ENCODE measurements at regions not wholly inside any gene's neighbourhood (a gene's known extent, or its start where the extent isn't known, plus 50 kb on each side); places are given as distances from the start of the nearest gene placed in this dataset.

DNA sequence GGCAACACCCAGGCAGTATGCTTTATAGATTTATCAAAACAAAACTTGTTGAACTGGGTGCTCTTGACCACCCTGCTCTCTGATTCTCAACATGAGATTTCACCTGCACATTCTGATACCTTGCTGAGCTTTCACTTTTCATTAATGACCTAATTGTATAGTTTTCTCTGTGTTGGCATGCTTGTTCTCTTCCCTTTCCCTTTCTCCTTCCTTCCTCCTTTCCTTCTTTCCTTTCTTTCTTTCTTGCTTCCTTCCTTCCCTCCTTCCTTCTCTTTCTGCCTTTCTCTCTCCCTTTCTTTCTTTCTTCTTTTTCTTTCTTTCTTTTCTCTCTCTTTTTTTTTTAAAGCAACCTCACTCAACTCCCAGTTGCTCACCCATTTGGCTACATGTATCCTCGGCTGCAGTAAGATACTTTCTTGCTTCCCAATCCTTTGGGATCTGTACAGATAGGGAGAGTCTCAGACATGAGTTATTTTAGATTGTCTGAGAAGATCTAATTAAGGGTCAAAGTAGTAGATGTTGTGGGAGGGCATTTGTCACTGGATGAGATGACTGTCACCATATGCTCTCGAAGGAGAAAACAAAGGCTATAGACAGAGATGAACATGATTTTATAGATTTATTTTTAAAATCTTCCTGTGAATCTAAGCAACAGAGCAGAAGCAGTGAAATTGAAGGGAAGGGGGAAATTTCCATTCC is 458.0 kb downstream of the USP25 start:
- H3K4me3 ChIP-seq, result no peak overlapping the region
- H3F3A ChIP-seq (ENCODE audit: insufficient read depth), result no peaks in the 10 kb centered on the region
- peaks cover 1% of the 10 kb centered on the region for H3K4me1 ChIP-seq (ENCODE audit: insufficient read depth)
- no peaks in the 10 kb centered on the region for H3K9me2 ChIP-seq (ENCODE audit: insufficient read depth)
- TF ChIP-seq EZH2phosphoT487 (IDR thresholded peaks at IDR 0.05; ENCODE audit: insufficient read depth, low read depth), result no peak
- no peak for TF ChIP-seq EZH2 (IDR thresholded peaks at IDR 0.05; ENCODE audit: insufficient read depth, poor library complexity, severe bottlenecking)
- H4K20me1 ChIP-seq (ENCODE audit: insufficient read depth), result no peaks in the 10 kb centered on the region
- no peak overlapping the region for H3K27ac ChIP-seq
- no peaks in the 10 kb centered on the region for H3K79me2 ChIP-seq (ENCODE audit: insufficient read depth)
- H2AFZ ChIP-seq, result no peak overlapping the region
- no peaks in the 10 kb centered on the region for H3K9me3 ChIP-seq (ENCODE audit: low read depth)
- no peak for DNase-seq
- no peak overlapping the region for H3K4me2 ChIP-seq (ENCODE audit: unreplicated experiment)
- no peak overlapping the region for H3K9ac ChIP-seq
- no peaks in the 10 kb centered on the region for H3K36me3 ChIP-seq (ENCODE audit: low read depth)
- in situ Hi-C loops (cut with MboI), result no loop called here
- no peaks in the 10 kb centered on the region for H3K27me3 ChIP-seq (replicated peaks; ENCODE audit: insufficient read depth)
- WGBS, 2 experiments (ENCODE audit: low coverage in 1 of 2, low lambda C conversion rate in 2 of 2, missing lambda C conversion rate in 2 of 2), result 90 to 92% methylated on average over 2 of the region's 2 CpGs

DNA sequence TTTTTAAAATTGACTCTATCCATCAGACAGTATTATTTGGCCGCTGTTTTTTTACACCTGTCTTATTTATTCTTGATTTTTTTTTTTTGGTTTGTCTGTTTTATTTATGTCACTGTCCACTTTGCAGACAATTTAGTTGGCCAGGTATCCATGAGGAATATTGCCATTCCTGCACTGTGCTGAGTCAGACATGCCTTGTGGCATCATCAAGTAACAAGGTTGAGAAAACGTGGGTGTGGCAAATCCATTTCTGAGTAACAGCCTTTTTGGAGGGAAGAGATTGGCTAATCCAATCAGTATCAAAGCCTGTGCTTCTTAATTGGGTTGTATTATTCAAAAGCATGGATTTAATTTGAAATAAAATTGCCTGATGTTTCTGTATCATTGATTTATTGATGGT is 463.1 kb downstream of the USP25 start:
- Histone ChIP-seq H4K20me1 (ENCODE audit: insufficient read depth) (no peaks in the 10 kb centered on the region), H3K36me3 (ENCODE audit: low read depth) (no peaks in the 10 kb centered on the region), H3F3A (ENCODE audit: insufficient read depth) (peaks cover 38% of the 10 kb centered on the region), H3K27me3 (replicated peaks; ENCODE audit: insufficient read depth) (no peaks in the 10 kb centered on the region), H3K9me2 (ENCODE audit: insufficient read depth) (no peaks in the 10 kb centered on the region), H3K9ac (no peak overlapping the region), H3K4me3 (peak overlapping the region; percentile 82; the same call in 1 of the 2 replicates), H3K79me2 (ENCODE audit: insufficient read depth) (peaks cover 22% of the 10 kb centered on the region), H3K4me2 (ENCODE audit: unreplicated experiment) (peak overlapping the region; percentile 95), H3K9me3 (ENCODE audit: low read depth) (no peaks in the 10 kb centered on the region), H3K4me1 (ENCODE audit: insufficient read depth) (peaks cover 18% of the 10 kb centered on the region), H3K27ac (peak overlapping the region; percentile 92), H2AFZ (peak overlapping the region; percentile 81)
- in situ Hi-C loops (cut with MboI), result loop anchor here (10.0 kb wide), 2 partner anchors 108 to 112 kb away; no protein-coding TSS in a partner anchor
- peak; percentile 80 for DNase-seq
- 63 to 69% methylated on average over 2 of the region's 2 CpGs for WGBS, 2 experiments (ENCODE audit: low coverage in 1 of 2, low lambda C conversion rate in 2 of 2, missing lambda C conversion rate in 2 of 2)
- TF ChIP-seq EZH2 (IDR thresholded peaks at IDR 0.05; ENCODE audit: insufficient read depth, poor library complexity, severe bottlenecking) (no peak), EZH2phosphoT487 (IDR thresholded peaks at IDR 0.05; ENCODE audit: insufficient read depth, low read depth) (no peak)

DNA sequence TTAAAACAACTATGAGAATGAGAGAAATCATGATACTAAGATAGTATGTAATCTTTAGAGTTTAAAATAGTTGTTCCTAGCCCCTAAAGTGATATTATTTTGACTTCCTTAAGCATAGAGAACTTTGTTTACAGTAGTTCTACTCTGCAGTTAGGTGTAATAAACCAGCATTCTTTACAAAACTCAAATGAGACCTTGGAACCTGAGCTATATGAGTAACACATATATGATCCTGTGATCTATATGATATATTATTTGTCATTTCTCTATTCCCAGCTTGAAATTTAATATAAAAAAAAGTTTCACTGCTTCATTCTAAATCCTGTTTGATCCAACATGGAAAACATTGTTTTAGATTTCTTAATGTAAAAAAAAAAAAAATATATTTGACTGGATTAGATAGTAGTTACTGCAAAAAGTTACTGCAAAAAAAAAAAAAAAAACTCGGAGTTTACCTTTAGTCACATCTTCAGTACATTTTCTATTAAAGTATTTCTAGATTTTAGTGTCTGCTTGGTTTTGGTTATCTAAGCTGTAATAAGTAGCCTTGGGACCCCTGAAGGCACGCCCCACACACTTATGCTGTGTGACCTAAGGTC is 463.8 kb downstream of the USP25 start:
- no peaks in the 10 kb centered on the region for H3K9me2 ChIP-seq (ENCODE audit: insufficient read depth)
- H3K4me3 ChIP-seq, result peak overlapping the region; percentile 82
- H2AFZ ChIP-seq, result peak overlapping the region; percentile 81
- H3K4me1 ChIP-seq (ENCODE audit: insufficient read depth), result peaks cover 20% of the 10 kb centered on the region
- WGBS, 2 experiments (ENCODE audit: low coverage in 1 of 2, low lambda C conversion rate in 2 of 2, missing lambda C conversion rate in 2 of 2), result 0 to 2% methylated on average over 2 of the region's 2 CpGs
- no peaks in the 10 kb centered on the region for H3K36me3 ChIP-seq (ENCODE audit: low read depth)
- H3K79me2 ChIP-seq (ENCODE audit: insufficient read depth), result peaks cover 29% of the 10 kb centered on the region
- DNase-seq, result no peak
- no peaks in the 10 kb centered on the region for H3K9me3 ChIP-seq (ENCODE audit: low read depth)
- in situ Hi-C loops (cut with MboI), result loop anchor here (10.0 kb wide), 2 partner anchors 109 to 111 kb away; no protein-coding TSS in a partner anchor
- H4K20me1 ChIP-seq (ENCODE audit: insufficient read depth), result no peaks in the 10 kb centered on the region
- peak overlapping the region; percentile 92 for H3K27ac ChIP-seq
- no peaks in the 10 kb centered on the region for H3K27me3 ChIP-seq (replicated peaks; ENCODE audit: insufficient read depth)
- TF ChIP-seq EZH2phosphoT487 (IDR thresholded peaks at IDR 0.05; ENCODE audit: insufficient read depth, low read depth) (no peak), EZH2 (IDR thresholded peaks at IDR 0.05; ENCODE audit: insufficient read depth, poor library complexity, severe bottlenecking) (no peak)
- peak overlapping the region; percentile 89 for H3K9ac ChIP-seq
- H3K4me2 ChIP-seq (ENCODE audit: unreplicated experiment), result peak overlapping the region; percentile 95
- H3F3A ChIP-seq (ENCODE audit: insufficient read depth), result peaks cover 38% of the 10 kb centered on the region

DNA sequence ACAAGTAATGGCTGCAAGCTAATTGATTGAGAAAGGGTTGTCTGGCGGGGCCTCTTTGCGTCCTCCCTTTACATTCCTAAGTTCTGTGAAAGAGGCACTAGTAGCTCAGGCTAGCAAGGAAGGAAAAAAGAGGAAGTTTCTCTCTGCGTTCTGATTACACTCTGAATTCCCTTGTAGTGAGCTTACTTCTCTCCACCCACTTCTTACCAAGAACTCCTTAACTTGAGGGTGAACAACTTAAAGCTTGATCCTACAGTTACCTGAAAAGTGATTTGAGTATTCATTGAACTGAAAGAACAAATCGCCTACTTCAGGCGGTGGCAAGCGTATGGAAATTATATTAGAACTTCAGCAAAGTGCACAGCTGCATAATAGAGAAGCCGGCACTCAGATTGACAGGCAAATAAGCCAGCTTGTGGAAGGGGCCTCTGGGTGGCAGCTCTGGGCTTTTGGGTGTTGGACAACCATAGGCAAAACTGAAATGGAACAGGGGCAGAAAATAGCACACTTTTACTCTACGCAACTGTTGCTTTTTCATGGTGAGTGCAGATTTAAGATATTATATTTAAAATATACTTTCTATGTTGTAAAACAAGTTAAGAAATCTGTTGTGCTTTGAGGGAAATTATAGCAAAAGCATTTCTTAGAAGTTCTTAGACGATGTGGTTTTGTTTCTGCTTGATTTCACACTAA is 464.5 kb downstream of the USP25 start:
- H3K4me3 ChIP-seq, result peak overlapping the region; percentile 82
- peak overlapping the region; percentile 92 for H3K27ac ChIP-seq
- H3K9me2 ChIP-seq (ENCODE audit: insufficient read depth), result no peaks in the 10 kb centered on the region
- H3F3A ChIP-seq (ENCODE audit: insufficient read depth), result peaks cover 40% of the 10 kb centered on the region
- no peaks in the 10 kb centered on the region for H3K9me3 ChIP-seq (ENCODE audit: low read depth)
- peak overlapping the region; percentile 89 for H3K9ac ChIP-seq
- peaks cover 36% of the 10 kb centered on the region for H3K79me2 ChIP-seq (ENCODE audit: insufficient read depth)
- in situ Hi-C loops (cut with MboI), result loop anchor here (10.0 kb wide), 2 partner anchors 109 to 111 kb away; no protein-coding TSS in a partner anchor
- H3K36me3 ChIP-seq (ENCODE audit: low read depth), result no peaks in the 10 kb centered on the region
- no peaks in the 10 kb centered on the region for H3K27me3 ChIP-seq (replicated peaks; ENCODE audit: insufficient read depth)
- 0 to 2% methylated on average over 9 of the region's 9 CpGs for WGBS, 2 experiments (ENCODE audit: low coverage in 1 of 2, low lambda C conversion rate in 2 of 2, missing lambda C conversion rate in 2 of 2)
- peak overlapping the region; percentile 81 for H2AFZ ChIP-seq
- DNase-seq, result peak; percentile 86
- H3K4me1 ChIP-seq (ENCODE audit: insufficient read depth), result peaks cover 24% of the 10 kb centered on the region
- H3K4me2 ChIP-seq (ENCODE audit: unreplicated experiment), result peak overlapping the region; percentile 95
- TF ChIP-seq EZH2phosphoT487 (IDR thresholded peaks at IDR 0.05; ENCODE audit: insufficient read depth, low read depth) (no peak), EZH2 (IDR thresholded peaks at IDR 0.05; ENCODE audit: insufficient read depth, poor library complexity, severe bottlenecking) (no peak)
- H4K20me1 ChIP-seq (ENCODE audit: insufficient read depth), result no peaks in the 10 kb centered on the region

Measured in GM23248 (cell line).